Natural killer cell (primary cell): ENCODE measurements at regions not wholly inside any gene's neighbourhood (a gene's known extent, or its start where the extent isn't known, plus 50 kb on each side); places are given as distances from the start of the nearest gene placed in this dataset.

Source experiments
- ATAC-seq, 3 donors: fragments of 150-1000 bp in 2 of 3; fragments of 200-7000 bp in 1 of 3; cut with Tn5 transposase; 1 replicate in 1 of 3; 2 replicates in 2 of 3; pipeline ENCODE4 v1.10.0; 2021; ENCODE audit warnings: mild to moderate bottlenecking in 2 of 3, moderate library complexity in 2 of 3
- DNase-seq, 2 donors: peaks; one replicate each; pipeline versions ENCODE4 v3.0.0 to v3.0.0-alpha.2; 2013 to 2021; ENCODE audit warnings: mixed read lengths in 1 of 2
- H3K27ac ChIP-seq: one replicate; pipeline ENCODE4 v1.5.1; 2013; ENCODE audit warnings: mild to moderate bottlenecking, low read length
- H3K27me3 ChIP-seq: one replicate; pipeline ENCODE4 v1.6.1; 2013; ENCODE audit warnings: low read length; ENCODE audit not compliant: control insufficient read depth, insufficient read depth
- H3K36me3 ChIP-seq: one replicate; pipeline ENCODE4 v1.6.1; 2013; ENCODE audit warnings: low read length; ENCODE audit not compliant: control insufficient read depth, insufficient read depth
- H3K4me1 ChIP-seq: one replicate; pipeline ENCODE4 v1.6.1; 2013; ENCODE audit warnings: low read length; ENCODE audit not compliant: control insufficient read depth, insufficient read depth
- H3K4me3 ChIP-seq: one replicate; pipeline ENCODE4 v1.5.1; 2013; ENCODE audit warnings: low read length
- H3K9me3 ChIP-seq: one replicate; pipeline ENCODE4 v1.6.1; 2013; ENCODE audit warnings: low read length; ENCODE audit not compliant: control insufficient read depth, insufficient read depth
- H3K27ac Mint-ChIP-seq, 2 donors: one replicate each; pipeline ENCODE4 v1.8.0; 2022; ENCODE audit warnings: mild to moderate bottlenecking in 2 of 2, mixed read lengths in 2 of 2, moderate library complexity in 1 of 2
- H3K27me3 Mint-ChIP-seq, 2 donors: one replicate each; pipeline ENCODE4 v1.8.0; 2022; ENCODE audit warnings: low read depth in 2 of 2, mixed read lengths in 2 of 2
- H3K36me3 Mint-ChIP-seq: one replicate; pipeline ENCODE4 v1.8.0; 2022; ENCODE audit warnings: mixed read lengths
- H3K4me1 Mint-ChIP-seq, 2 donors: one replicate each; pipeline ENCODE4 v1.8.0; 2022; ENCODE audit warnings: mixed read lengths in 2 of 2
- H3K4me3 Mint-ChIP-seq: one replicate; pipeline ENCODE4 v1.8.0; 2022; ENCODE audit warnings: mild to moderate bottlenecking, moderate library complexity, mixed read lengths
- H3K9me3 Mint-ChIP-seq, 2 donors: one replicate each; pipeline ENCODE4 v1.8.0; 2022; ENCODE audit warnings: mixed read lengths in 2 of 2
- CTCF ChIP-seq: fragments of 200-600 bp; IDR thresholded peaks from one replicate; pipeline ENCODE4 v1.8.0; 2022; ENCODE audit warnings: antibody characterized with exemption
- WGBS: methylation state at CpG from one replicate; pipeline ENCODE4 v1.1.7; 2013; ENCODE audit warnings: missing lambda C conversion rate; ENCODE audit not compliant: insufficient coverage; 5-methylcytosine and 5-hydroxymethylcytosine counted together
- intact Hi-C: fragments of 100-400 bp; cut with micrococcal nuclease; formaldehyde crosslinking; loops from one replicate; pipeline ENCODE4 v1.14.2; 2022

GRCh38 chr20:4490606-4491280, 195.5 kb upstream of the PRNP start:
- H3K4me3 Mint-ChIP-seq = no peak overlapping the region
- WGBS = 67% methylated on average over 6 of the region's 6 CpGs
- Histone ChIP-seq H3K4me1 (no peaks in the 10 kb centered on the region), H3K4me3 (no peak overlapping the region), H3K9me3 (no peaks in the 10 kb centered on the region), H3K27me3 (no peaks in the 10 kb centered on the region), H3K36me3 (no peaks in the 10 kb centered on the region), H3K27ac (no peak overlapping the region)
- intact Hi-C loops = no loop called here
- no peak for TF ChIP-seq CTCF
- DNase-seq = no peak
- no peaks in the 10 kb centered on the region for H3K9me3 Mint-ChIP-seq
- H3K36me3 Mint-ChIP-seq = no peaks in the 10 kb centered on the region
- no peaks in the 10 kb centered on the region for H3K4me1 Mint-ChIP-seq
- H3K27me3 Mint-ChIP-seq = peaks cover 13 to 15% of the 10 kb centered on the region in 2 donors
- no peak for ATAC-seq
- no peak overlapping the region for H3K27ac Mint-ChIP-seq

- no peak for DNase-seq
- H3K36me3 ChIP-seq = no peaks in the 10 kb centered on the region
- no peaks in the 10 kb centered on the region for H3K4me1 Mint-ChIP-seq
- no peak overlapping the region for H3K27ac Mint-ChIP-seq
- no peak for ATAC-seq
- H3K36me3 Mint-ChIP-seq = no peaks in the 10 kb centered on the region
- no peak overlapping the region for H3K4me3 Mint-ChIP-seq
- no peaks in the 10 kb centered on the region for H3K9me3 ChIP-seq
- intact Hi-C loops = no loop called here
- no peak overlapping the region for H3K27ac ChIP-seq
- no peaks in the 10 kb centered on the region for H3K4me1 ChIP-seq
- no peaks in the 10 kb centered on the region for H3K9me3 Mint-ChIP-seq
- TF ChIP-seq CTCF = no peak
- 78% methylated on average over 3 of the region's 3 CpGs for WGBS
- H3K4me3 ChIP-seq = no peak overlapping the region
- H3K27me3 Mint-ChIP-seq = peaks cover 13 to 15% of the 10 kb centered on the region in 2 donors
- no peaks in the 10 kb centered on the region for H3K27me3 ChIP-seq
Observed at GRCh38 chr20:4490045-4490444, 196.2 kb upstream of the PRNP start.

- no peak for TF ChIP-seq CTCF
- Mint-ChIP-seq H3K36me3 (no peaks in the 10 kb centered on the region), H3K4me1 (no peaks in the 10 kb centered on the region), H3K27ac (no peak overlapping the region), H3K4me3 (no peak overlapping the region), H3K27me3 (peaks cover 12 to 15% of the 10 kb centered on the region in 2 donors), H3K9me3 (no peaks in the 10 kb centered on the region)
- no peaks in the 10 kb centered on the region for H3K27me3 ChIP-seq
- no peaks in the 10 kb centered on the region for H3K36me3 ChIP-seq
- no peak overlapping the region for H3K27ac ChIP-seq
- 87% methylated on average over 7 of the region's 9 CpGs for WGBS
- no peak for ATAC-seq
- no peak for DNase-seq
- H3K9me3 ChIP-seq = no peaks in the 10 kb centered on the region
- H3K4me3 ChIP-seq = no peak overlapping the region
- H3K4me1 ChIP-seq = no peaks in the 10 kb centered on the region
- intact Hi-C loops = no loop called here
Observed at GRCh38 chr20:4488407-4489339, 197.6 kb upstream of the PRNP start.
